AG08396 (cell line): ENCODE measurements at regions not wholly inside any gene's neighbourhood (a gene's known extent, or its start where the extent isn't known, plus 50 kb on each side); places are given as distances from the start of the nearest gene placed in this dataset.
"Not testable (repeated sequence)": the region's sequence is repeated elsewhere in the genome, so short reads cannot be mapped to it uniquely, and the experiment has no call there.

Source experiments
- DNase-seq: peaks from one replicate; pipeline ENCODE4 v3.0.0; 2012; ENCODE audit warnings: low spot score, mixed read lengths

DNA sequence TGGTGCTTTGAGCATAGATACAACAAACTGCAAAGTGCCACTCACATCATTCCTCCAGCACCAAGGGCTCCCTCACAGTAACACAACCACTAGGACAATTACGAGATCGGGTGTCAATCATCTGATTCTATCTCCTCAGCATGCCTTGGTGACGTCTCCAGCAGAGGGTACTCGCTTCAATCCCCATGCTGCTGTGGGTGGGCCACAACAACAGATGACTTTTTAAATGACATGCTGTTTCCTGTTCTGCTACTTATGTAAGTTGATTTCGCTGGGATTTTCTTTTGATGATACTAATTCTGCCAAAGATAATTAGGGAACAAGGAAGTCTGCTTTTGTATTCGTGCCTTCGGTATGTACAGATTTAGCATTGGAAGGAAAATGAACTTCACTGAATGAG, 1113.0 kb downstream of the BCL11A start:
- DNase-seq, result no peak

DNA sequence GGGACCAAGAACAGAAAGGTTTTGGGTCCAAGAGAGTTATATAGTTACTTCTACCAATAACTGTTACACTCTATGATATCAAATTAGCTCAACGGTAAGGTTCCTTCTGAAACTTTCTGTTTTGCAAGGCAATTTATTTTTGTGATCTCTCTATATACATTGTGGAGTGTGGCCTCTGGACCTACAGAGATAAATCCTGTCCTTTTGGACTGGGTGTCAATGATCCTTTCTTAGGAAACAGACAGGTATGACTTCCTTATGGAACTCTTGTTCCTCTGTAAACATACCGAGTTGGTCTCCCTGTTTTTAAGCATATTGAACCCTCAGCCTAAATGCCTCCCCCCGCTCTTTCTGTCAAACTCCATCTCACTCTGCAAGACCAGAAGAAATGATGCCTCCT, 1117.8 kb downstream of the BCL11A start:
- DNase-seq, result no peak

DNA sequence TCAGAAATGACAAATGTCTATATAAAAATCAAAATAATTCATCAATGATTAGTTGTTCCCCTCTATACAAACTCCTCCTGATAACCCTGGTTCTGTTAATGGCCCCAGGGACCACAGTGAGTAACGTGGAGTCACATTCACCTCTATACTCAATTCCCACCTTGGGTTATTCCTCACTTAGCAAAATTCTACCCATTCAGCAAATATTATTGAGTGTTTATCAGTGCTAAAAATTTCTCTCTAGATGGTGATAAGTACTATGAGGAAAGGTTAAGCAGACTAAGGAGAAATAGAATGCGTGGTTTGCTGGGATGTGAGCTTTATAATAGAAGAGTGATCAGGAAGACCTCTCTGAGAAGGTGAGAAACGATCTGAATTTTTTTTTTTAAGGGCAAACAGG, 1124.5 kb downstream of the BCL11A start:
- no peak for DNase-seq

DNA sequence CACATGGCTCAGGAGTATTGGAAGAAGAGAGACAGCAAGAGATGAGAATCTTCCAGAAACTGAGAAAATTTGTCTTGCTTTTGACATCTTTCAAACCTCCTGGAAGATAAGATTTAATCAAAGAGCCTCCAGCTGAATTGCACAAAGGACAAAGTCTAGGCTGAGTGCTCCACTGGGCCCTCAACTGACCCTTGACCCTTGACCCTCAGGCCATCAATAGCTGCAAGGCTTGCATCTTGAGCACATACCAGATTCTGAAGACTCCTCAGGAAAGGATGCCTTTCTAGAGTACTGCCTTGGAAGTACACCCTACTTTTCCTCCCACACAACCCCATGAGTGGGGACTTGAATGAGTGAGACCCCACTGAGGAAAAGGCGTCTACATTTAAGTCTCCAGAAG, 1125.5 kb downstream of the BCL11A start:
- DNase-seq, result no peak

DNA sequence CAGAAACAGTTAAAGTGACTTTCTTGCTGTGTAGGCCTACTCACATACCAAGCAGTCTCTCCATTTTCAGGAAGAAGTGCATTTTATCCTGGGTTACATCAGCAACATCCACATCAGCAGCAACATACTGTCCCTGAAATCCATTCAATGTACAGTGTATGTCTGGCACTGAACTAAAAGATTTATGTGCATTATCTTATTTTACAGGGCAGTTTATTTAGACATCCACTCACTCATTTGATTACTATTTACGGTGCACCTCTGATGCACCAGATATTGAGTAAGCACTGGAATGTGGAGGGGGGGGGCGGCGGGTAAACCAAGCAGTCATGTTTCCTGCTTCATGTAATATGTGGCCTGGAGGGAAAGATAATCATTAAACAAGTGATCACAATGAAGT, 1128.2 kb downstream of the BCL11A start:
- DNase-seq, result no peak

DNA sequence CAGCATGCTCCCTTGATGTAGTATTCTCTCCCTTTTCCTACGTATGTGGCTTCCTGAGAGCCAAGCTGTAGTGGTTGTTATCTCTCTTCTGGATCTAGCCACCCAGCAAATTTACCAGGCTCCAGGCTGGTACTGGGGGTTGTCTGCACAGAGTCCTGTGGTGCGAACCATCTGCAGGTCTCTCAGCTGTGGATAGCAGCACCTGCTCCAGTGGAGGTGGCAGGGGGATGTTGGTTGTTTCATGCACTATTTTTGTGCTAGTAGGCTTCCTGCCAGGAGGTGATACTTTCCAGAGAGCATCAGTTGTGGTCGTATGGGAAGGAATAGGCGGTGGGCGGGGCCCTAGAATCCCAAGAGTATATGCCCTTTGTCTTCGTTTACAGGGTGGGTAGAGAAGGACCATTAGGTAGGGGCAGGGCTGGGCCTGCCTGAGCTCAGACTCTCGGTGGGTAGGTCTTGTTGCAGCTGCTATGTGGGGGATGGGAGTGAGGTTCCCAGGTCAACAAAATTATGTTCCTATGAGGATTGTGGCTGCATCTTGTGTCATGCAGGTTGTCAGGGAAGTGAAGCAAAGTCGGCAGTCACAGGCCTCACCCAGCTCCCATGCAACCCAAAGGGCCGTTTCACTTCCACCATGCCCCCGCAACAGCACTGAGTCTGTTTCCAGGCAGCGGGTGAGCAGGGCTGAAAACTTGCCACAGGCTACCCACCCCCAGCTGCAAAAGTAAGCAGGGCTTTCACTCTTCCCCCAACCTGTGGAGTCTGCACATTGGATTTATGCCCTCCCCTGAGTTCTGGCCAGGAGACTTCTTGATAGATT, 1139.5 kb downstream of the BCL11A start:
- DNase-seq, result no peak

DNA sequence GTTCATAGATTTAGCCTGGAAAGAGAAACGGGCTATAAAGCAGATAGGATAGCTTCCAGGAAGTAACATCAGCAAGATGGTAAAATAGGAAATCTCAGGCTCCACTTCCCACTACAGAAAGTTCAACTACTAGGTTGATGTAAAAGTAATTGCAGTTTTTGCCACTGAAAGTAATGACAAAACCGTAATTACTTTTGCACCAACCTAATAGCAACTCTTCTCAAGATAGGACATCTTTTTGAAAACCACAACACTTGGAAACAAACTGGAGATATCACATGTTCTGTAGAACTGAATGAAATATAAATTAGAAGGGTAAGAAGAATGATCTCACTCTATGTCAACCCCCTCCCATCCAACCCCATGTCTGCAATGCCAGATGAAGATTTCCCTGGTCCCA, 1154.3 kb downstream of the BCL11A start:
- DNase-seq, result no peak

DNA sequence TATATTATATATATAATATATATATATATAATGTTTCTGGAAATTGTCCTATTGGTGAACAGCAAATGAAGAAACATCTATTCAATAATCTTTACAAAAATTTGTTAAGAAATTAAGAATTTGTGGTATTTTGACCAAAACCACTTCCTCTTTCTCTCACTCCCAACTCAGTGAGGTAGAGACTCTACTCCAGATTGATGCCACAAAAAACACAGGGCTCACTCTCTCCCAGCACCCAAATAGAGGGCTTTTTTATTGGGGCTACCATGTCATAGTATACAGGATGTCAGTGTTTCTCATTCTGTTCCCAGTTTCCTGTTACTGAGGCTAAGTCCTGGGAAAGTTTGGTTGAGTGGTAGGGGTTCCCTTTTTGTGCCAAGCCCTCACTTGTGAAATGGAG, 1155.4 kb downstream of the BCL11A start:
- DNase-seq, result no peak

DNA sequence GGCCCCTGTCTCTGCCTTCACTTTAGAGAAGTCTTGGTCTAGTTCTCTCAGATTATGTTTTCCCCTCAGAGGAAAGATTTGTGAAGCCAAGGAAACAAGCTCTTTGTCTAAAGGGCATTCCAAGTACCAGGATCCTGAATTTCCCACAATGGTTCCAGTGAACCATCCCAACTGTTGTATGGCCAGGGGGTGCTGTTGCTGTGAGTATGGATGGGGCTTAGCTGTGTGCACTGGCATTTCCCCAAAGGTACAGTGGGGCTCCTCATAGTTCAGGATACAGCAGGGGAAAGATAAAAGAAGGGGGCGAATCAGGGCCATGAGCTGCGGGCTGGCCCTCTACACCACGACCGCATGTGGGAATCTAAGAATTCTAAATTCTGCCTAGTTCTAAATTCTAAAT, 1154.0 kb upstream of the FANCL start:
- DNase-seq, result no peak

DNA sequence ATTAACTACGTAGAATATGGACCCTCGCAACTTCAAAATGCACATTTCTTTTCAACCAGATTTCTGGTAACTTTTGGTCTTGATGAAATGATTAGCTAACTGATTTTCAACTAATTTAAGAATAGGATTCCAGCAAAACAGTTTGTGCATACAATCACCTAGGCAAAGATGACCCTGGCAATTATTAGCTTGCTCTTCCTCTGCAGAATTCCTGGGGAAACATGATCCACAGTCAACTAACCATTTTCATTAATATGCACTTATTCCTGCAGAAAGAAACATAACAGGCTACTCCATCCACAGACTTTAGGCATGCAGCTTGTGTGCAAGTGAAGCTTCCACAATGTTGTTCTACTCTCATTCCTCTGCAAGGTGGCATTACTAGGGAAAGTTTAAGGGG, 1150.8 kb upstream of the FANCL start:
- no peak for DNase-seq

DNA sequence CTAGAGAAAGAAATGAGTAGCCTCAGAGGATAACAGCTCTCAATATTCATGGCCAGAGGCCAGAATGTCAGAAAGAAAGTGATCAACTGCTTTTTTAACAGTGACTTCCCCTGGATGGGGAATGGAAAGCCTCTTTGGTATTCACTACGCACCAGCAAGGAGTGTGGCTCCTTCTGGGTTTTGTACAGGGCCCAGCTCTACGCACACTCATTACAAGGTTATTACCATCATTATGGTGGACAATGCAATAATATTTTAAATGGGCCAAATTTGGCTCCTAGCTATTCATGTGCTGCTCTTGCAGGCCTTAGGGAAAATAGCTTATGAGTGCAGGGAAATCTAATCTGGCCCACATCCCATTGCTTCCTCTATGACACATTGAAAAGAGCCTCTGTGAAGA, 1149.5 kb upstream of the FANCL start:
- DNase-seq, result no peak

DNA sequence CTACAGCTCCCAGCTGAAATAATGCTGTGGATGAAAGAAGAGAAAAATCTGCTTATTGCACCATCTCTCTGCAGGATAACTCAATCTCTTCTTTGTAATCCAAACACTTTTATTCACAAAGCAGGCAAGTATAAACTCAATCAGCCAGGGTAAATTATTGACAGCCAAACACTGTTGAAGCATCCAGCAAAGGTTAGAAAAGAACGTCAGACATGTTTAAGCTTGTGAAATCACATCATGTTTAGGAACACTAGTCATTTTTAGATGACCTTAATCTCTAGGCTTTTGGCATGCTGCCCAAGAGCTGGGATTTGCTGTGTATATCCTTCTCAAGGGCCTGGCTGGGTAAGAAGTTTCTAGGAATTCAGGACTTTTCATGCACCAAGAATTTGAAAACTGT, 1148.1 kb upstream of the FANCL start:
- no peak for DNase-seq

DNA sequence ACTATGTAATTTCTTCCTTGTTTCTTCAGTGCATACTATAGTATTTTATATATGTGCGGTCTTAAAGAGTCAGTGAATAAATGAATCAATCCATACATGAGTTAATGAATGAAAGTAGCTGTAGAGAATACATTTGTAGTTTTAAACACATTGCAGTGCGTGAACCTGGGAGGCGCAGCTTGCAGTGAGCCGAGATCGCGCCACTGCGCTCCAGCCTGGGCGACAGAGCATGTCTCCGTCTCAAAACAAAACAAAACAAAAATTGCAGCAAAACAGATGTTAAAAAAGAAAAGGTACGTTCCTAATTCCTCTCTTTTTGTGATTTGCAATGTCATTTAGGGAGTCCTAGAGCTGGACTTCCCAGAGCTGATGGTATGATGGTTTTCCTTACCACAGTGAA, 1144.8 kb upstream of the FANCL start:
- no peak for DNase-seq

DNA sequence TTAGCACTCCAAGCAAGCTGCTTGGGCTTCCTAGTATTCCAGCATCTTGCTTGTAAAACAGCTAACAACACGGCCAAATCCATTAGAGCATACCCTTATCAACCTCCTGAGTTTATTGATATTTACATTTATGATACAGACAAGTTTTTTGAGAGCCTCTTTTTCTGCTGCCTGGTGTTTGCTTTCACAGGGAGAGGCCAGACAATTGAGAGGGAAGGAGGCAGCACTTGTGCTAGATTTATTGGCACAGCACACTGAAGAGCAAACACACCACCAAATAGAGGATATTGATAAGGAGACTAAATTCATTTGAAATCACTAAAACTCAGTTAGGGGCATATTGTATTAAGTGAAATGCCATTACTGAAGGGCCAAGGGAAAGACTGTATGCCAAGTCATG, 1142.3 kb upstream of the FANCL start:
- no peak for DNase-seq

DNA sequence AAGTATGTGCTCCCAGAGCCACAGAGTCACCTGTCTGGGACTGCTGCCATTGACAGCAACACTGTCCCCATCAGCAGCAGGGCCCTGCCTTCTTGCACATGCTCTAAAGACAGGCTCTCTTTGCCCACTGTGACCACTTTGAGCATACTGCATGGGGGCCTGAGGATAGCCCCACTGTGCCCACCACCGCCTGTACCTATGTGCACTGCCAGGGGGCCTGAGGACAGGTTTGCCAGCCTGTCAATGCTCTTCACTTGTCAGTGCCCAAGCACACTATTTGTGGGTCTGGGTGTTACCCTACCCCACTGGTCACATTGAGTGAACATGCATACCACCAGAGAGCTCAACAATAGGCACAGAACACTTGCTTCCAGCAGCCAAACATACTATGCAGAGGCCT, 1137.0 kb upstream of the FANCL start:
- DNase-seq, result no peak

DNA sequence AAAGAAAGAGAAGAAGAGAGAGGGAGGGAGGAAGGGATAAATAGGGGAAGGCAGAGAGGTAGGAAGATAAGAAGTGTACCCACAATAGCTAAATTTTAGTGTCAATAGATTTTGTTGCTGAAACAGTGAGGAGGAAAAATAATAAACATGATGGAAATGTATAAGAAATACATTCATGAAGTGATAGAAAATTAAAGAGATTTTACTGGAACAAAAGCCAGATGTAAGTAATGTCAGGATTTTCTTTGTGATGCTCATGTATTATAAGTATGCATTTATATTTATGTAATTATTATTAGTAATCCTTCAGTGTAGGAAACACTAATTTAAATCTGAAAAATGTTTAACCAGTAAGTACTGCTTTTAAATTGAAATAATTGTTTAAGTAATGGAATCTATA, 1125.2 kb upstream of the FANCL start:
- no peak for DNase-seq

DNA sequence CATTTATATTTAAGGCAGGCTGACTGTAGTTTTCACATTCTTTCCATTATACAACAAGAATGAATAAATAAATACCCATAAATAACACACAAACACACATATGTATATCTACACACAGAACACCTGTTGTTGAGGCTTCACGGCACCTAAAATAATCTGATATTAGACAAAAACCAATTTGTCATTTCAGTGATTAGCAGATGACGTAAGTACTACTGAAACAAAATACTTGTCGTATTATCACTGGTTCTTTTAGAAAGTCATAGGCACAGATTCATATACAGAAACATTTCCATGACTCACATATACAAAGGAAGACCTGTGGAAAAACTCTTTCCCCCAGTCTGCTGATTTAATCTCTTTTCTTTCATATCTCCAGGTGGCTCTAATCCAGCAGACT, 1113.4 kb upstream of the FANCL start:
- no peak for DNase-seq

DNA sequence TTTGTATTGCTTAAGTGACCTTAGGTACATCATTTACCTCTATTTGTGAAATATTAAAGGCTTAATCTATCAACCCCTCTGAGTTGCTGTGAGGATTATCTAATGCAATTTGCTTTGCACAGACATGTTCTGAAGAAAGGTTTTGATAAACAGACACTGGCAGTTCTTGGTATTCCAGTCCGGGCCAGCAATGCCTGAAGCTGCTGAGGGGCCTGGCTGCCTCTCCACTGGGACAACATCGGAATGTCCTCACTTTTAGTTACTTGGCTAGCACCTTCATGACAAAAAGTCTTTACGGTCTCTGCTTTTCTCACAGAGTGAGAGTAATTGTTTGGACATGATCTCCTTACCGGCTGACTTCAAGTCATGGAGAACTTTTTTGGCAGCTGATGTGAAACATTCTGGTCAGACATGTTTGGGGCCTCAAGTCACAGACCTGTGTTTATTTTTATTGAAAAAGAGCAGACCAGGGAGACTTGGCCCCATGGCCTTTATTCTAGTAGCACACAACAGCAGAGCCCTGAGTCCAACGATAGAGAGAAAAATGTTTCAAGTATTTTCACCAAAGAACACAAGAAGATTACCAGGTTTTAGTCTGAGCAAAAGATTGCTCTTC, 1112.3 kb upstream of the FANCL start:
- no peak for DNase-seq

DNA sequence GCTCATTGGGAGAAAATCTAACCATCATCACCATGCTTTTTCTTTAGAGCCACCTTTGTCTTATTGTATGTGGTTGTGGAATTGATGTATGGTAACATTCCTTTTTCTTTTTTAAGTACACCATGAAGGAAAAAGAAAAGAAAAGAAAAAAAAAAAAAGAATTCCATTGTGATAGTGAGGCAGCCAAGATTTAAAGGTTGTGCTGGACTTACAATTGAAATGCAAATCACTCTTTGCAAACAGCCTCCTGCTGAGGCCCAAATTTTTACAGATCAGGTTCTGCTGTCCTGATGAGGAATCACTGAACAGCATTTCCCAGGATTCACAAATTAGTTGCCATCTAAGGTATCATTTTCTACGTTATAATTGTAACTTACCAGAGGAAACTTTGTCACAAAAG, 1101.0 kb upstream of the FANCL start:
- DNase-seq, result no peak

DNA sequence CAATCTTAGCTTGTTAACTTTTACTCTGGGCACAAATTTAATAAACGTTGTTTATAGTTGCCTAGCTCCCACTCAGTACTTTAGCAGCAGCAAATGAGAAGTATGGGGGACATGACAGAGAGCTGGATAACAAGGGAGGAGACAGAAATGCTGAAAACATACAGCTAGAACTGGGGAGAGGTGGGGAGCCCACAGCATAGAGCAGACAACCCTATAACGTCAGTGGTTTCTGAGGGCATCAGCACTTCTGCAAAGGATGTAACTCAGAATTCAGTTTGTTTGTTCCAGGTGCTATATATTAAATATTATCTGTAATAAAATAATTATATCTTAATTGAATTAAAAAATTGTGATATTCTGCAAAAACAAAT, 1098.7 kb upstream of the FANCL start:
- no peak for DNase-seq

DNA sequence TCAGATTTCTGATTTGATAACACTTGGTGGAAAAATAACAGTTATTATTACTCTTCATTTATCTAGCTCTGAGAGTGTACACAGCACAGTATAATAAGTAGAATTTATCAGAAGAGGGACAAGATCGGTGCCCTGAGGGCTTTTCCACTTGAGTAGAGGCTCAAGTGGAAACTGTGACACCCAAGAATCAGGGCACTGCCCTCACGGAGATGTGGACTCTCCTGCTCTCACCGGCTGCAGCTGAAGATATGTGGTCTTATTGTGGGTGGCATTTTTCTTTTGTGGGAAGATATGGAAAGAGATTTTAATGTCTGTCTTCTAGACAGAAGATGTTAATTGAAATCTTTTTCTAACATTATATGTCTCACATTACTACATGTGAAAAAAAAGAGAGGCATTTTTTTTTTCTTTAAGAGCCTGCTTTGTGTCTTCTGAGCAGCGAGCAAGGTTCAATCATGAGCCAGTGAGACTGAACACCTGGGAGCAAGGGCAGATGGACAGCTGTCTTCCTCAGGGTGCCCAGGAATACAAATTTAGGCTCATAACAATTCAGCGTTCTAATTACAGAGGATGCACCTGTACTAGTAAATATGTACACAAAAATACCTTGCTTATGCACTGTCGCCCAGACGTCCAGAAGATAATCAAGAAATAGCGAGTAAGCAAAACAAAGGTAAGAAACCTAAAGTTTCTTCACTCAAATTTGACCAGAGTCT, 1098.2 kb upstream of the FANCL start:
- no peak for DNase-seq

DNA sequence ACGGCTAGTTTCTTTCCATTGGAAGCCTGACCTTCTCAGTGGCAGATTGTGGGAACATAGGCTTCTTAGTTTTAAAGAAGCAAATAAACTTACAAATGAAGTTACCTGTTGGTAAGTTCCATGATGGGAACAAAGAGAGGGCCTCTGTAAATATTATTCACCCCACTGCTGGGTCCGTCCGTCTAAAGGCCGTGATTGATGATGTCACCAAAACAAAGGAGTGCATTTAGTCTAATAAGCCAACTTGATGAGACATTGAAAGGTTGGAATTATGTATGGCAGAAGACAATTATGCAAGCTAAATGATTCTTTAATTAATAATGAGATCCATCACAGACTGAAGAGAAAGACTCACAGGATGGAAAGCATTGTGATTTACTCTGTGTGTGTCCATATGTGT, 1091.9 kb upstream of the FANCL start:
- no peak for DNase-seq

DNA sequence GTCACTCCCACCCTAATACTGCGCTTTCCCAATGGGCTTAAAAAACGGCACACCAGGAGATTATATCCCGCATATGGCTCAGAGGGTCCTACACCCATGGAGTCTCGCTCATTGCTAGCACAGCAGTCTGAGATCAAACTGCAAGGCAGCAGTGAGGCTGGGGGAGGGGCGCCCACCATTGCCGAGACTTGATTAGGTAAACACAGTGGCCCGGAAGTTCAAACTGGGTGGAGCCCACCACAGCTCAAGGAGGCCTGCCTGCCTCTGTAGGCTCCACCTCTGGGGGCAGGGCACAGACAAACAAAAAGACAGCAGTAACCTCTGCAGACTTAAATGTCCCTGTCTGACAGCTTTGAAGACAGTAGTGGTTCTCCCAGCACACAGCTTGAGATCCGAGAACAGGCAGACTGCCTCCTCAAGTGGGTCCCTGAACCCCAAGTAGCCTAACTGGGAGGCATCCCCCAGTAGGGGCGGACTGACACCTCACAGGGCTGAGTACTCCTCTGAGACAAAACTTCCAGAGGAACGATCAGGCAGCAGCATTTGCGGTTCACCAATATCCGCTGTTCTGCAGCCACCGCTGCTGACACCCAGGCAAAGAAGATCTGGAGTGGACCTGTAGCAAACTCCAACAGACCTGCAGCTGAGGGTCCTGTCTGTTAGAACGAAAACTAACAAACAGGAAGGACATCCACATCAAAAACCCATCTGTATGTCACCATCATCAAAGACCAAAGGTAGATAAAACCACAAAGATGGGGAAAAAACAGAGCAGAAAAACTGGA, 1085.6 kb upstream of the FANCL start:
- DNase-seq, result not testable (repeated sequence)
